ENCODE measurements at regions not wholly inside any gene's neighbourhood (a gene's known extent, or its start where the extent isn't known, plus 50 kb on each side); places are given as distances from the start of the nearest gene placed in this dataset.

DNA sequence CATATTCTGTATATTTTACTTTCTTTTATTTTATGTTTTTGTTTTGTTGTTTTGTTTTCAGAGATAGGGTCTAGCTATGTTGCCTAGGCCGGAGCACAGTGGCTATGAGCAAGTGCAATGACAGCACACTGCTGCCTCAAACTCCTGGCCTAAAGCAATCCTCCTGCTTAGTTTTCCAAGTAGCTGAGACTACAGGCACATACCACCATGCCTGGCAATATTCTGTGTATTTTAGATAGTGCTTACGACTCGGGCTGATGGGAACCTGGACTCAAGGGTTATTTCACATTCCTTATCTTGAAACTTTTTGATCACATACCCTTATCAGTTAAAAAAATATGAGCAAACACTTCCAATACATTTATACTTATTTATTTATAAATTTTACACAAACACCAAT is 119.0 kb upstream of the STARD4 start:
- Histone ChIP-seq H3K27me3 (no peaks in the 10 kb centered on the region), H3K4me3 (no peak overlapping the region), H3K27ac (no peak overlapping the region), H3K9me3 (no peaks in the 10 kb centered on the region), H3K4me1 (no peaks in the 10 kb centered on the region), H3K36me3 (no peaks in the 10 kb centered on the region)
- no peak for DNase-seq (ENCODE audit: low spot score in 2 of 2)
- TF ChIP-seq POLR2AphosphoS5 (IDR thresholded peaks at IDR 0.05) (no peak), POLR2A (IDR thresholded peaks at IDR 0.05) (no peak), CTCF (IDR thresholded peaks at IDR 0.05) (no peak)
- intact Hi-C loops (cut with DNase I; ENCODE audit: low total_unique reads), result no loop called here

- DNase-seq (ENCODE audit: low spot score in 2 of 2), result no peak
- no peak overlapping the region for H3K4me3 ChIP-seq
- intact Hi-C loops (cut with DNase I; ENCODE audit: low total_unique reads), result no loop called here
- no peaks in the 10 kb centered on the region for H3K27me3 ChIP-seq
- H3K9me3 ChIP-seq, result no peaks in the 10 kb centered on the region
- TF ChIP-seq POLR2A (IDR thresholded peaks at IDR 0.05), result no peak
- no peak for TF ChIP-seq POLR2AphosphoS5 (IDR thresholded peaks at IDR 0.05)
- TF ChIP-seq CTCF (IDR thresholded peaks at IDR 0.05), result no peak
- no peak overlapping the region for H3K27ac ChIP-seq
- H3K36me3 ChIP-seq, result no peaks in the 10 kb centered on the region
- no peaks in the 10 kb centered on the region for H3K4me1 ChIP-seq
Observed at GRCh38 chr5:111628901-111629300, 116.6 kb upstream of the STARD4 start.

DNA sequence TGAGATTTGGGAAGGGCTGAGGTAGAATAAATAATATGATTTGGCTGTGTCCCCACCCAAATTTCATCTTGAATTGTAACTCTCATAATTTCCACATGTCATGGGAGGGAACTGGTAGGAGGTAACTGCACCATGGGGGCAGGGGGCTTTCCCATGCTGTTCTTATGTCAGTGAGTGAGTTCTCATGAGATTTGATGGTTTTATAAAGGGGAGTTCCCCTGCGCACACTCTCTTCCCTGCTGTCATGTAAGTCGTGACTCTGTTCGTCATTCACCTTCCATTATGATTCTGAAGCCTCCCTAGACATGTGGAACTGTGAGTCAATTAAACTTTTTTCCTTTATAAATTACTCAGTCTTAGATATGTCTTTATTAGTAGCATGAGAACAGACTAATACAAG is 115.5 kb upstream of the STARD4 start:
- intact Hi-C loops (cut with DNase I; ENCODE audit: low total_unique reads), result no loop called here
- Histone ChIP-seq H3K4me1 (no peaks in the 10 kb centered on the region), H3K36me3 (no peaks in the 10 kb centered on the region), H3K27ac (no peak overlapping the region), H3K4me3 (no peak overlapping the region), H3K9me3 (no peaks in the 10 kb centered on the region), H3K27me3 (no peaks in the 10 kb centered on the region)
- DNase-seq (ENCODE audit: low spot score in 2 of 2), result no peak
- TF ChIP-seq POLR2A (IDR thresholded peaks at IDR 0.05) (no peak), CTCF (IDR thresholded peaks at IDR 0.05) (no peak), POLR2AphosphoS5 (IDR thresholded peaks at IDR 0.05) (no peak)

- no peaks in the 10 kb centered on the region for H3K36me3 ChIP-seq
- no peak overlapping the region for H3K4me3 ChIP-seq
- H3K27me3 ChIP-seq, result no peaks in the 10 kb centered on the region
- intact Hi-C loops (cut with DNase I; ENCODE audit: low total_unique reads), result no loop called here
- no peaks in the 10 kb centered on the region for H3K4me1 ChIP-seq
- no peak for DNase-seq (ENCODE audit: low spot score in 2 of 2)
- no peak for TF ChIP-seq CTCF (IDR thresholded peaks at IDR 0.05)
- no peak for TF ChIP-seq POLR2AphosphoS5 (IDR thresholded peaks at IDR 0.05)
- TF ChIP-seq POLR2A (IDR thresholded peaks at IDR 0.05), result no peak
- no peaks in the 10 kb centered on the region for H3K9me3 ChIP-seq
- no peak overlapping the region for H3K27ac ChIP-seq
Observed at GRCh38 chr5:111626473-111627148, 114.3 kb upstream of the STARD4 start.

DNA sequence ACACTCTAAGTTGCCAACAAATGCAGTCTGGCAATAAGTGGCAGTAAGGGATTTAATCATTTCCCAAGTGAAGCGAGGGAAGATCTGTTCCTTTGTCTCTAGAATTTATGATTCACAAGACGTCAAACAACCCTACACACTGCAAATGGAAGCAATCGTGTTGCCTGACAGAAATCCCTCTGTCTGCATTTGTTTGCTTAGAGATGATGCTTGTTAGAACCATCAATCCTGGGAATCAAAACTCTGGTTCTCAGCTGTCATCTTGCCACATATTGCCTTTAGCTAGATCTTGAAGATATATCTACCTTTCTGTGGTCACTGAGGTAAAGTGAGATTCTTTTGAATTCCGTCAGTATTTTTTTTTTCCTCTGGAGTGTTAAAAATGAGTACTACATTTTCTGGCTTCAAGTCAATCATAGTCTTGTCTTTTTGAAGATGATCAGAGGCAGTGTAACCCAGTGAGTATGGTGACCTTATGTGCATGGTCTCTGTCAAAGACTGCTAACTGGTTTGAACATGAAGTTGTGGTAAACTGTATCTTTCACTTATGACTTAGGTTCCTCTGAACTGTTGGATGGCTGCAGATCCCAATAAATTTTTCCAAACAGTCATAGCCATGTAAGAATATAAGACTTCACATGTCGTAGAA is 106.4 kb upstream of the STARD4 start:
- H3K4me3 ChIP-seq, result no peak overlapping the region
- H3K36me3 ChIP-seq, result no peaks in the 10 kb centered on the region
- TF ChIP-seq CTCF (IDR thresholded peaks at IDR 0.05) (no peak), POLR2AphosphoS5 (IDR thresholded peaks at IDR 0.05) (no peak), POLR2A (IDR thresholded peaks at IDR 0.05) (no peak)
- intact Hi-C loops (cut with DNase I; ENCODE audit: low total_unique reads), result no loop called here
- H3K27me3 ChIP-seq, result no peaks in the 10 kb centered on the region
- no peak for DNase-seq (ENCODE audit: low spot score in 2 of 2)
- no peaks in the 10 kb centered on the region for H3K9me3 ChIP-seq
- no peak overlapping the region for H3K27ac ChIP-seq
- H3K4me1 ChIP-seq, result no peaks in the 10 kb centered on the region

All from breast epithelium (tissue), 4 donors.